ENCODE measurements at regions not wholly inside any gene's neighbourhood (a gene's known extent, or its start where the extent isn't known, plus 50 kb on each side); places are given as distances from the start of the nearest gene placed in this dataset.

GRCh38 chr4:23582671-23583070, 307.2 kb downstream of the PPARGC1A start:
- TF ChIP-seq GABPA (IDR thresholded peaks at IDR 0.05 in 1 of 2, conservative IDR thresholded peaks at IDR 0.05 in 1 of 2) = no peak
- TF ChIP-seq CTCF (IDR thresholded peaks at IDR 0.05; ENCODE audit: low read depth, low read length, missing input control) = no peak
- no peak for TF ChIP-seq ATF3 (IDR thresholded peaks at IDR 0.05)
